ENCODE measurements at regions not wholly inside any gene's neighbourhood (a gene's known extent, or its start where the extent isn't known, plus 50 kb on each side); places are given as distances from the start of the nearest gene placed in this dataset.

DNA sequence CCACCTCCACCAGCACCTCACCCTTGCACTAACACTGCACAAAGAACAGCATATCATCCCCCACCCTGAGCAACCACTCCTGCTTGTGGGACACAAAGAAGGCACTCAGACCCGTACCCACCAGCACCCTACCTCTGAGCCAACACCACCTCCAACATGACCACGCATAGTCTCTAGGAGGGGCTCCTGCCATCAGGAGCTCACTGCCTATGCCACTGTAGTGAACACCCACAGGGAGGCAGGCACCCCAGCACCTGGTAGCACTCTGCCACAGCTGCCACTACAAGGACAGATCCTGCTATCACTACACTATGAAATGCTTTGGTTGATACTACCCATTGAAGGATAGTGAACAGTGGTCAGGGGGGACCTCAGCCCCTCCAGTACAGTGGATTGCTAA lies 395.6 kb upstream of the GRAMD2B start:
- TF ChIP-seq CTCF (IDR thresholded peaks at IDR 0.05) (no peak), POLR2A (IDR thresholded peaks at IDR 0.05) (no peak)
